Esophagus muscularis mucosa (tissue), 4 donors: ENCODE measurements at regions not wholly inside any gene's neighbourhood (a gene's known extent, or its start where the extent isn't known, plus 50 kb on each side); places are given as distances from the start of the nearest gene placed in this dataset.

Source experiments
- DNase-seq: peaks from one replicate; pipeline ENCODE4 v3.0.0-alpha.2; 2017; ENCODE audit errors: extremely low spot score
- H3K27ac ChIP-seq, 4 donors: fragments of 200-600 bp; sonication (generic); replicated peaks in 1 of 4; 1 replicate in 3 of 4; 2 replicates in 1 of 4; pipeline ENCODE4 v1.5.1; 2016 to 2019; ENCODE audit warnings: mild to moderate bottlenecking in 1 of 4
- H3K27me3 ChIP-seq, 4 donors: fragments of 200-600 bp; sonication (generic); one replicate each; pipeline versions ENCODE4 v1.5.1 to v1.6.0; 2016 to 2019
- H3K36me3 ChIP-seq, 4 donors: fragments of 200-600 bp; sonication (generic); one replicate each; pipeline ENCODE4 v1.5.1; 2016 to 2019
- H3K4me1 ChIP-seq, 4 donors: fragments of 200-600 bp; sonication (generic); one replicate each; pipeline ENCODE4 v1.5.1; 2016 to 2019
- H3K4me3 ChIP-seq, 4 donors: fragments of 200-600 bp; sonication (generic); 1 replicate in 2 of 4; 2 replicates in 2 of 4; pipeline ENCODE4 v1.5.1; 2016 to 2019; ENCODE audit warnings: mild to moderate bottlenecking in 4 of 4, moderate library complexity in 1 of 4
- H3K9me3 ChIP-seq, 4 donors: fragments of 200-600 bp; sonication (generic); 1 replicate in 3 of 4; 2 replicates in 1 of 4; pipeline ENCODE4 v1.5.1; 2016 to 2019
- EP300 ChIP-seq: sonication (generic); formaldehyde crosslinking; IDR thresholded peaks from one replicate; pipeline ENCODE4 v1.6.1; 2017; ENCODE audit warnings: antibody characterized with exemption
- POLR2A ChIP-seq: fragments of 450-650 bp; IDR thresholded peaks from one replicate; pipeline ENCODE4 v1.6.1; 2017; ENCODE audit warnings: antibody characterized with exemption, moderate library complexity, mild to moderate bottlenecking, low read depth
- POLR2AphosphoS5 ChIP-seq, 2 donors: sonication (generic); formaldehyde crosslinking; IDR thresholded peaks; one replicate each; pipeline ENCODE4 v1.6.1; 2017; ENCODE audit warnings: antibody characterized with exemption in 2 of 2
- WGBS: methylation state at CpG from one replicate; pipeline ENCODE4 v1.1.5; 2018; 5-methylcytosine and 5-hydroxymethylcytosine counted together
- intact Hi-C: fragments of 100-400 bp; cut with DNase I; formaldehyde crosslinking; loops from one replicate; pipeline ENCODE4 v1.15.1; 2023
- TF ChIP-seq, protein P1 (sequence below), 3 experiments: fragments of 200-600 bp in 2 of 3; fragments of 450-650 bp in 1 of 3; sonication (generic) in 2 of 3; IDR thresholded peaks; one replicate each; pipeline ENCODE4 v1.5.1; 2017 to 2019; ENCODE audit warnings: antibody characterized with exemption in 3 of 3, mild to moderate bottlenecking in 2 of 3, moderate library complexity in 1 of 3

DNA sequence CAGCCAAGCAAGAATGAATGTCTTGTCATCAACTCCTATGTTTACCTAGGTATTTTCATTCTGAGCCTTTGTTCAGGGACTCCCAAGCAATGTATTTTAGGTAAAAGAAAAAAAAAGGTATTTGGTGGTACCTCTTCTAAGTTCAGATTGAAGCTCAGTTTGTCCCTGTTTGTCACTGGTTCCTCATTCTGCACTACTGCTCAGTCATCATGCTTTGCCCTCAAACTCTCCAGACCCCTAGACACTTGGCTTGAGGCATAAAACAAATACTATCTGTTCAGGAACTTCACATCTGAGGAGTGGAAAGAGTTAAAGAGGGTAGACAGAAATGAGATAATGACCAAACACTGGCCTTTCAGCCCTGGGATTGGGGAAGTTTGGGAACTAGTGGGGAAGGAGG lies 163.6 kb upstream of the HNRNPA3 start:
- TF ChIP-seq EP300 (no peak), POLR2A (no peak), POLR2AphosphoS5 (IDR thresholded peaks at IDR 0.05) (no peak)
- TF ChIP-seq, protein P1, sequence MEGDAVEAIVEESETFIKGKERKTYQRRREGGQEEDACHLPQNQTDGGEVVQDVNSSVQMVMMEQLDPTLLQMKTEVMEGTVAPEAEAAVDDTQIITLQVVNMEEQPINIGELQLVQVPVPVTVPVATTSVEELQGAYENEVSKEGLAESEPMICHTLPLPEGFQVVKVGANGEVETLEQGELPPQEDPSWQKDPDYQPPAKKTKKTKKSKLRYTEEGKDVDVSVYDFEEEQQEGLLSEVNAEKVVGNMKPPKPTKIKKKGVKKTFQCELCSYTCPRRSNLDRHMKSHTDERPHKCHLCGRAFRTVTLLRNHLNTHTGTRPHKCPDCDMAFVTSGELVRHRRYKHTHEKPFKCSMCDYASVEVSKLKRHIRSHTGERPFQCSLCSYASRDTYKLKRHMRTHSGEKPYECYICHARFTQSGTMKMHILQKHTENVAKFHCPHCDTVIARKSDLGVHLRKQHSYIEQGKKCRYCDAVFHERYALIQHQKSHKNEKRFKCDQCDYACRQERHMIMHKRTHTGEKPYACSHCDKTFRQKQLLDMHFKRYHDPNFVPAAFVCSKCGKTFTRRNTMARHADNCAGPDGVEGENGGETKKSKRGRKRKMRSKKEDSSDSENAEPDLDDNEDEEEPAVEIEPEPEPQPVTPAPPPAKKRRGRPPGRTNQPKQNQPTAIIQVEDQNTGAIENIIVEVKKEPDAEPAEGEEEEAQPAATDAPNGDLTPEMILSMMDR (IDR thresholded peaks at IDR 0.05) = no peak
- H3K4me3 ChIP-seq = no peak overlapping the region
- no peaks in the 10 kb centered on the region for H3K27me3 ChIP-seq
- H3K4me1 ChIP-seq = no peaks in the 10 kb centered on the region
- DNase-seq = no peak
- intact Hi-C loops = no loop called here
- no peak overlapping the region for H3K27ac ChIP-seq
- no peaks in the 10 kb centered on the region for H3K36me3 ChIP-seq
- no peaks in the 10 kb centered on the region for H3K9me3 ChIP-seq

DNA sequence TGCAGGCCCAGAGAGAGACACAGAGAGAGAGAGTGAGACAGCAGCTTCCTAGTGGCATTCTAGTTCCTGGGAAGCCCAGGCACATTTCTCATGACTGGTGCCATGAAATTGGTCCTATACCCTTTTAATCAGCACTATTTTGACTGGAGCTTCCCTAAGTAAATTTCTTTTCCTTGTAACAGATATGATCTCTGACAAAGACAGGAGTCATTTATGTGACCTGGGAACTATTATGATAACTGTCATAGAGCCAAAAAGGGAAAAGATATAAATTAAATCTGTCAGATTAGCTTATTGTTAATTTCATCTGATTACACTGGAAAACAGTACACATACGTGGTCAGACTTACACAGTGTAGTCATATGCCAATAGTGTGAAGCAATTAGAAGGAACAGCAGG lies 161.3 kb upstream of the HNRNPA3 start:
- 77% methylated on average over 1 of the region's 1 CpG for WGBS
- Histone ChIP-seq H3K4me3 (no peak overlapping the region), H3K27me3 (no peaks in the 10 kb centered on the region), H3K36me3 (no peaks in the 10 kb centered on the region), H3K27ac (no peak overlapping the region), H3K9me3 (no peaks in the 10 kb centered on the region), H3K4me1 (no peaks in the 10 kb centered on the region)
- DNase-seq = no peak
- intact Hi-C loops = no loop called here
- TF ChIP-seq EP300 = no peak
- TF ChIP-seq POLR2AphosphoS5 (IDR thresholded peaks at IDR 0.05) = no peak
- TF ChIP-seq POLR2A = no peak
- TF ChIP-seq, protein P1 (IDR thresholded peaks at IDR 0.05) = no peak

DNA sequence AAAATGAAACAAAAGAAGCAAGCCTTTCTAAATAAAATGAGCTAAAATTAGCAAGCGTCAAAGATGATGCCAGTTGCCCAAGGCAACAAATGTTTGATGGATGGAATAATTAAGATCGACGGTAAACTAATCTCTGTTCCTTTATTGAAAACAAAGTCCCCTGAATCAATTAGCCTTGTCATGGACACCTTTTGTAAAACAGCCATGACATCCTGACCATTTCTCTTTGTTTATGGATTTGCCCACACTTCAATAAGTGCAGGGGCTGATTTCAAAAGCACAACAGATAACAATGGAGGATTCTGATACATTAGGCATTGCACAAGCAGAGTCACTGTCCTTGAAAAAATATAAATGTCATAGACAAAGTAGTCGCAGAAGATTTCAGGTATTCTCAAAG lies 160.1 kb upstream of the HNRNPA3 start:
- TF ChIP-seq POLR2A (no peak), POLR2AphosphoS5 (IDR thresholded peaks at IDR 0.05) (no peak), EP300 (no peak)
- TF ChIP-seq, protein P1 (IDR thresholded peaks at IDR 0.05) = no peak
- no peaks in the 10 kb centered on the region for H3K9me3 ChIP-seq
- no peak for DNase-seq
- WGBS = 84% methylated on average over 4 of the region's 4 CpGs
- no peaks in the 10 kb centered on the region for H3K36me3 ChIP-seq
- H3K4me1 ChIP-seq = no peaks in the 10 kb centered on the region
- H3K4me3 ChIP-seq = no peak overlapping the region
- H3K27me3 ChIP-seq = no peaks in the 10 kb centered on the region
- no peak overlapping the region for H3K27ac ChIP-seq
- intact Hi-C loops = no loop called here

DNA sequence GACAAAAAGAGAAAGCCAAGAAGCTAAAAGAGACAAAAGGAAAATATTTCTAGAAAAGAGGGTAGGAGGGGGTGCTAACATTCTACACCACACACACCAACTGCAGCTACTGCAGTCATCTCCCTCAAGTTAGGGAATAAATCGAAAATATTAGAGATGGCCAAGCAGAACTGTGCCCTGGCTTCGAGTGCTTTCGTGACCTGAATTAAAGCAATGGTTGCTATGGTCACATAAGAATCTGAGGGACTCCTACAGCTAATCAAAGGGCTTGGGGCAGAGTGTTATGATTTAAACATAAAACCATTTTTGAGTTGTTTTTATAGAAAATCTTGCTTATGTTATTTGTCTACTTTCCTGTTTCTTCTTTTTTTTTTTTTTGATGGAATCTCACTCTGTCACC lies 159.6 kb upstream of the HNRNPA3 start:
- no peak for TF ChIP-seq POLR2AphosphoS5 (IDR thresholded peaks at IDR 0.05)
- TF ChIP-seq POLR2A = no peak
- H3K27ac ChIP-seq = no peak overlapping the region
- 86% methylated on average over 3 of the region's 3 CpGs for WGBS
- DNase-seq = no peak
- H3K36me3 ChIP-seq = no peaks in the 10 kb centered on the region
- H3K4me3 ChIP-seq = no peak overlapping the region
- H3K27me3 ChIP-seq = no peaks in the 10 kb centered on the region
- no peaks in the 10 kb centered on the region for H3K9me3 ChIP-seq
- H3K4me1 ChIP-seq = no peaks in the 10 kb centered on the region
- intact Hi-C loops = no loop called here

DNA sequence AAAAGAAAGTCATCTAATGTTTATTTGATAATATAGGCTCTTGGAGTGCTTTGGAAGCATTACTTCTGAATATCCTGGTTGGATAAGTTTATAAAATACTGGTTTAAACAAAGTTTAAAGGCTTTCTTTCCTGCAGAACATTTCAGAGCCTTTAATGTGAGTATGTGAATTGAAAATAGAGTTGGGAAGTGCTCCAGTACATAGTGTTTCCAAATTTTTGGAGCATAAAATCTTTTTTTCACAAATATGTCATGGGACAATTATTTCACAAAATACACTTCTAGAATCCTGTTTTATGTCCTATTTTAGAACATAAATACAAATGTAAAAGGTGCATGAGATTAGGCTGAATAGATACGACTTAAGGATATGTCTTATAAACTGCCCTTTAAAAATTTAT lies 158.9 kb upstream of the HNRNPA3 start:
- 87% methylated on average over 1 of the region's 1 CpG for WGBS
- TF ChIP-seq POLR2AphosphoS5 (IDR thresholded peaks at IDR 0.05) (no peak), EP300 (no peak), POLR2A (no peak)
- TF ChIP-seq, protein P1 (IDR thresholded peaks at IDR 0.05) = no peak
- no peak overlapping the region for H3K27ac ChIP-seq
- no peaks in the 10 kb centered on the region for H3K9me3 ChIP-seq
- H3K4me1 ChIP-seq = no peaks in the 10 kb centered on the region
- no peaks in the 10 kb centered on the region for H3K27me3 ChIP-seq
- no peak overlapping the region for H3K4me3 ChIP-seq
- H3K36me3 ChIP-seq = no peaks in the 10 kb centered on the region
- intact Hi-C loops = no loop called here
- DNase-seq = no peak
